Right cardiac atrium (tissue), 5 donors: ENCODE measurements at regions not wholly inside any gene's neighbourhood (a gene's known extent, or its start where the extent isn't known, plus 50 kb on each side); places are given as distances from the start of the nearest gene placed in this dataset.

Experiments used
- ATAC-seq, 2 donors: fragments of 200-7000 bp; cut with Tn5 transposase; one replicate each; pipeline versions ENCODE4 v1.8.0 to v1.9.1; 2020; ENCODE audit warnings: moderate library complexity in 2 of 2, mild to moderate bottlenecking in 1 of 2
- DNase-seq, 3 donors: peaks; one replicate each; pipeline ENCODE4 v3.0.0-alpha.2; 2020
- H3K27ac ChIP-seq: one replicate; pipeline ENCODE4 v1.5.1; 2013; ENCODE audit warnings: mild to moderate bottlenecking, low read length, control low read depth, moderate library complexity
- H3K27me3 ChIP-seq: one replicate; pipeline ENCODE4 v1.6.1; 2013; ENCODE audit not compliant: control insufficient read depth, insufficient read depth
- H3K4me1 ChIP-seq: one replicate; pipeline ENCODE4 v1.6.1; 2013; ENCODE audit warnings: low read length; ENCODE audit not compliant: control insufficient read depth, insufficient read depth
- H3K4me3 ChIP-seq: one replicate; pipeline ENCODE4 v1.5.1; 2013; ENCODE audit warnings: low read length, control low read depth
- H3K9me3 ChIP-seq: one replicate; pipeline ENCODE4 v1.6.1; 2013; ENCODE audit warnings: low read length; ENCODE audit not compliant: control insufficient read depth
- WGBS: extraction: QIAGEN DNeasy Blood & Tissue Kit; methylation state at CpG from one replicate; pipeline ENCODE4 v1.1.7; 2013; 5-methylcytosine and 5-hydroxymethylcytosine counted together
- intact Hi-C, 4 donors: fragments of 100-400 bp; cut with DNase I; formaldehyde crosslinking; loops; one replicate each; pipeline versions ENCODE4 v1.11.0 to v1.14.0; 2022 to 2023
- donor health status: healthy with polysubstance abuse.
- donor health status: DM: no; HTN: yes; CAD: no.
- donor health status: DM: no; HTN: no; CAD: no.
- donor health status: DM: no; HTN: yes; CAD: no; lungs with severe emphysema.
- donor health status: DM: yes; HTN: yes; CAD: no.

DNA sequence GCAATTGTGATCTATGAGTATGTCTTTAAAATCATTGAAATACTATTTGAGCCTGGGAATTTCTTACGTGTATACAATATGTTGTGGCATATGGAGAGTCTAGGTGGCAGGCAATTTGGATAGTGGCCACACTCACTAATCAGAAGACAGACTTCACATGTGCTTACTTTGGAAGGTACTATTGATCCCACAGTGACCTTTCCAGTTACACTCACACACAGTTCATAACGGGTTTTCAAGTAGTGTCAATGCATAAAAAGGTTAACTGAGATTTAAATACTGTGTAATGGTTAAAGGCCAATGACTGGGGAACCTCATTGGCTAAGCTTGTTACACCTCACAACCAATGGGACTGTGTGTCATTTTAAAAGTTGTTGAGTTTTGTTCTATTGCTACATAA is 783.2 kb downstream of the RPA4 start:
- Histone ChIP-seq H3K4me3 (no peak overlapping the region), H3K27me3 (no peaks in the 10 kb centered on the region), H3K9me3 (no peaks in the 10 kb centered on the region), H3K4me1 (no peaks in the 10 kb centered on the region), H3K27ac (no peak overlapping the region)
- 73% methylated on average over 2 of the region's 2 CpGs for WGBS
- intact Hi-C loops = no loop called here
- ATAC-seq = no peak
- DNase-seq = no peak

DNA sequence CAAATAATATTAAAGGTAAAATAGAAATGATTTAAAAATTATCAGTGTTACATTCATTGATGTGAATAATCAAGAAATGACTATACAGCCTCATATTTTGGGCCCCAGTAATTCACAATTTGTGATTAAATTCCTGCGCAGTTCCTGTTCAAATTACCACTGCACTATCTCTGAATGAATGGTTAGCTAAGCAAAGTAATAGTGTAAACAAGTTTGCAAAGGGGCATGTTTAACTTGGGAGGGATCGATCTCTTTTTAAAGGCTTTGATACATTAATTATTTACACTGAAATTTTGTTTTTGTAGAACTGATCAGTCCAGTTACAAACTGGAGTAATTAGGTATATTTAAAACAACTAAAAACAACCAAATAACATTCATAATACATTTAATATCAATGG is 784.4 kb downstream of the RPA4 start:
- DNase-seq (no peak), ATAC-seq (no peak)
- no peaks in the 10 kb centered on the region for H3K9me3 ChIP-seq
- intact Hi-C loops = no loop called here
- WGBS = 90% methylated on average over 2 of the region's 2 CpGs
- no peak overlapping the region for H3K4me3 ChIP-seq
- no peaks in the 10 kb centered on the region for H3K27me3 ChIP-seq
- no peak overlapping the region for H3K27ac ChIP-seq
- H3K4me1 ChIP-seq = no peaks in the 10 kb centered on the region

DNA sequence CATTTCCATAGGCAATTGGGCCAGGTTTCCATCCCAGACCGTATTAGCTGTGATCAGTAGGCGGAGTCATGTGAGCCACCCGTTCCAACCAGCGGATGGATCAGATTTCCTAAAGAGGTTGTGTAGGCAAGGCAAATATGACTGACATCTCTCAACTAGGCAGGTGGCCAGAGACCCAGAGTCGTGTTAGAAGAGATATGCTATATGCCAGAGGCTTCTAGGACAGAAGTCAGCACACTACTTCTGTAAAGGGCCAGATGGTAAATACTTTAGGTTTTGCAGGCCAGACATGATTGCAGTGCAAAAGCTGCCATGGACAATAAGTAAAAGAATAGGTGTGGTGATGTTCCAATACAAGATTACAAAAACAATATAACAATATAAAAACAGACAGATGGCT is 788.4 kb downstream of the RPA4 start:
- 61% methylated on average over 5 of the region's 5 CpGs for WGBS
- DNase-seq = no peak

DNA sequence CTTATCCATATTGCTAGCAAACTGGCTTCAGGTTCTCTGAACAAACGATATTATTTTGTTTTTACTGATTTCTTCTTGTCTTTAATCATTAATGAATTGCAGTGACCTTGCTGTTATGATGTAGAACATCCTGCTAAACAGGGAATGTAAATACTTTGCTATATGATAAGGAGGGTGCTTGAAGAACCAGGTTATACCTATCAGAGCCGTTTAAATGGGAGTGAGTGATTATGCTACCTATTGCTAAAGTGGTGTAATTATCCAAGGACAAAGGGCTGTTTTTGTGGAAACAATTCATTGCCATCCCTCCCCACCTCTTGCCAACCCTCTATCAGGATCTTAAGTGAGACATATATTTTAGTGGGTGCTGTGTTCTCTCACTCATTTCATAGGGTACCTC is 788.9 kb downstream of the RPA4 start:
- ATAC-seq = no peak
- Histone ChIP-seq H3K9me3 (no peaks in the 10 kb centered on the region), H3K4me1 (no peaks in the 10 kb centered on the region), H3K4me3 (no peak overlapping the region), H3K27ac (no peak overlapping the region), H3K27me3 (no peaks in the 10 kb centered on the region)
- intact Hi-C loops = no loop called here
- 90% methylated on average over 2 of the region's 2 CpGs for WGBS
- no peak for DNase-seq

More for the DNA sequence above, 788.4 kb downstream of the RPA4 start:
- no peak for ATAC-seq
- no peak overlapping the region for H3K27ac ChIP-seq
- no peaks in the 10 kb centered on the region for H3K27me3 ChIP-seq
- H3K9me3 ChIP-seq = no peaks in the 10 kb centered on the region
- H3K4me1 ChIP-seq = no peaks in the 10 kb centered on the region
- intact Hi-C loops = no loop called here
- H3K4me3 ChIP-seq = no peak overlapping the region

DNA sequence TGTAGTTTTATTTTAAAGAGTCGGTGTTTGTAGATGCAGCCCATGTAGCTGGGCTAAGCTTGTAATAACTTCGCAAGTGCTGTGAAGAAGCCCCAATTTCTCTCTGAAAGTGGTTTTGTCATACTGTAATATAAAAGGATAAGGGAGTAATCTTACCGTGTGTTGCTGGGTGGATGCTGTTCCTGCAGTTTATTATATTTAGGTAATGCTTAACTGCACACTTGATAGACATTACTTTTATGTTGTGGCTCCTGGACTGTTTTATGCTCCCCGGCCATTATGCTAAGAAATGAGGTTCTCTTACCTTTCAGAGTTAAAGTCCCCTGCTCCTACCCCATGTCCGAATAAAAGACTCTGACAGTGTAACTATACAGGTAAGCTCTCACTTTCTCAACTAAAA is 789.4 kb downstream of the RPA4 start:
- Histone ChIP-seq H3K27me3 (no peaks in the 10 kb centered on the region), H3K27ac (no peak overlapping the region), H3K4me1 (no peaks in the 10 kb centered on the region), H3K4me3 (no peak overlapping the region), H3K9me3 (no peaks in the 10 kb centered on the region)
- 89% methylated on average over 5 of the region's 5 CpGs for WGBS
- intact Hi-C loops = no loop called here
- DNase-seq (no peak), ATAC-seq (no peak)

DNA sequence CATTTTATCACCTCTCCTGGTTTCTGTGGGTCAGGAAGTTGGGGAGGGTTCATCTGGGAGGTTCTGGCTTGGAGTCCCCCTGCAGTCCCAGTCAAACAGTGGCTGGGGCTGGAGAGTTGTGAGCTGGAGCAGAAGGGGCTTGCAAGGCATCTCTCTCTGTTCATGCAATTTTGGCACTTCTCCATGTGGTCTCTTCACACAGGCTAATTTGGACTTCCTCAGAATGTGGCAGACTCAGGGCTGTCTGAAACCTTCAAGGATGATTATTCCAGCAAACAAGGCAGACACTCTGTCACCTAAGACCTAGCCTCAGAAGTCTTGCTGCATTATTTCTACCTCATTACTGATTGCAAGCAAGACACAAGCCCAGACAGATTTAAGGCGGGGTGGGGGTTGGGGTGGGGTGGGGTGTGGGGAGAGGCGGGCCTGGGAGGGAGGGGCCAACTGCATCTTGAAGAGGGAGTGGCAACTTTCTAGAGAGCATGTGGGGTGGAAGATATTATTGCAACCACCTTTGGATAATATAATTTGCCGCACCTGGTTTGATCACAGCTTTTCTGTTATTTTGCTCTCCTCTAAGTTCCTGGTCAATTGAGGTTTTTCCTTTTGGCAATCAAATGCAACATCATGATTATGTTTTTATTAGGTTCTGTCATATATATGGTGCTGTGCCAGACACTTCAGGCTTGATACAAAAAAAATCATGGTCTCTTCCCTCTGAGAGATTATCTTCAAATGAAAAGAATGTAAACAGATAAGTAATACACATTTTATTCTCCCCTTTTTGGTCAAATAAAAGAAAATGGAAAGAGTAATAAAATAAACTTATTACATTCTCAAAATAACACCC is 799.5 kb downstream of the RPA4 start:
- Histone ChIP-seq H3K9me3 (no peaks in the 10 kb centered on the region), H3K4me1 (no peaks in the 10 kb centered on the region), H3K27me3 (no peaks in the 10 kb centered on the region), H3K4me3 (no peak overlapping the region), H3K27ac (no peak overlapping the region)
- intact Hi-C loops = no loop called here
- DNase-seq (no peak), ATAC-seq (no peak)
- 77% methylated on average over 3 of the region's 3 CpGs for WGBS

DNA sequence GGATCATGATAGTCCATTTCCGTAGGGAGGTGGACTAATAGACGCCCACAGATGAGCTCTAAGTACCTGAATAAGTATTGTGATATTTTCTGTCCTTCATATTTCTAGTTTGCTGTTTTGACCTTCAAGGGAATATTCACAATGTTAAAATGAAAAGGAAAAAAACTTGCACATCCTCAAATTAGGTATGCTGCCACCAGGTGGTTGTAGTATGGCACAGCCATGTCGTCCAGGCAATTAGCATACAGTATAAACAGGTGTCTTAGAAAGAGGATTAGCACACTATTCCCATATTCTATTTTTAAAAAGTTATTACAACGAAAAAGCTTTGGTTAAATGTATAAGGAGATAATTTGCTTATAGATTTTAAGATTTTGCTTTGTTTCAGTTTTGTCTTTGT is 802.0 kb downstream of the RPA4 start:
- intact Hi-C loops = no loop called here
- Histone ChIP-seq H3K4me3 (no peak overlapping the region), H3K4me1 (no peaks in the 10 kb centered on the region), H3K27me3 (no peaks in the 10 kb centered on the region), H3K27ac (no peak overlapping the region), H3K9me3 (no peaks in the 10 kb centered on the region)
- ATAC-seq = no peak
- DNase-seq = peak in 1 of 3 donors; percentile 29
- WGBS = 60% methylated on average over 4 of the region's 4 CpGs

DNA sequence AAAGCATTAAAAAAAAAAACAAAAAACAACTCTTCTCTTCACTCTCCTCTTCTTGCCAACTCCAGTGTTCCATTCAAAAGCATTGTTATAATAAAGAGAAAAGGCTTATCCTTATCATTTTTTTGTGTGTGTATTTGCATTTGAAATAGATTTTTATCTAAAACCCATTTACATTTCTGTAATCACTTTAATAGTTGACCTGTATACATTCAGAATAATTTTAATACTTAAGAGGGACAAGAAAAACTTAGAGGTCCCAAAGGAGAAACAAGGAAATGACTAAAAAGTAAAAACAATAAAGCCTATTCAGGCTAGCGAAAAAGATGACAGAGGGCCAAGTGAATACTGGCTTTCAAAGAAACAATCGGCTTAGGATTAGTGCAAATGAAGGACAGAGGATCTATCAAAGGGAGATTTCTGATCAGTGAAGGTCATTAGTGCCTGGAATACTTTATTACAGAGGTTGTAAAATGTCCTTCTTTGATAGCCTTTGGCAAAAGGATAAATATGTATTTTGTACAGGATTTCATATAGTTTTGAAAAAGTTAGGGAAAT is 808.3 kb downstream of the RPA4 start:
- no peak for ATAC-seq

DNA sequence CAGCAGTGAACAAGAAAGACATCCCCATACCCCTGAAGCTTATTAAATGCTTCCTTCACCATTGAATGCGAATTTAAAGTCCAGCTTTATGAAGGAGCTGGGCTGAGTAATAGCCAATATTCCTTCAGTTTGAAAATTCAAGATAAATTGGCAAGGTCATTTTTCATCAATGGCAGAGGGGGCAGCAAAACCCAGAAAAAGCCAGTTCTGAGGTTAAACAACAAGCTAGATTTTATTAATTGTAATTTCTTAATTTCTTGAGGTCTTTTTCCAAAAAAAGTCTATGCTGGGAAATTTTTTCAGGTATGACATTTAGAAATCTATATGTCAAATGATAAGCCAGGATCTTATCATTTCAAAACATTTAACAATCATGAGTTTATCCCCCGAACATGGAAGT is 808.9 kb downstream of the RPA4 start:
- Histone ChIP-seq H3K4me3 (no peak overlapping the region), H3K27ac (no peak overlapping the region), H3K9me3 (no peaks in the 10 kb centered on the region), H3K4me1 (no peaks in the 10 kb centered on the region), H3K27me3 (no peaks in the 10 kb centered on the region)
- ATAC-seq = no peak
- DNase-seq = no peak
- WGBS = 94% methylated on average over 2 of the region's 2 CpGs
- intact Hi-C loops = no loop called here

More for the DNA sequence above, 808.3 kb downstream of the RPA4 start:
- intact Hi-C loops = no loop called here
- DNase-seq = no peak
- no peaks in the 10 kb centered on the region for H3K9me3 ChIP-seq
- WGBS = 35% methylated on average over 2 of the region's 2 CpGs
- H3K27ac ChIP-seq = no peak overlapping the region
- H3K4me1 ChIP-seq = no peaks in the 10 kb centered on the region
- no peak overlapping the region for H3K4me3 ChIP-seq
- H3K27me3 ChIP-seq = no peaks in the 10 kb centered on the region

DNA sequence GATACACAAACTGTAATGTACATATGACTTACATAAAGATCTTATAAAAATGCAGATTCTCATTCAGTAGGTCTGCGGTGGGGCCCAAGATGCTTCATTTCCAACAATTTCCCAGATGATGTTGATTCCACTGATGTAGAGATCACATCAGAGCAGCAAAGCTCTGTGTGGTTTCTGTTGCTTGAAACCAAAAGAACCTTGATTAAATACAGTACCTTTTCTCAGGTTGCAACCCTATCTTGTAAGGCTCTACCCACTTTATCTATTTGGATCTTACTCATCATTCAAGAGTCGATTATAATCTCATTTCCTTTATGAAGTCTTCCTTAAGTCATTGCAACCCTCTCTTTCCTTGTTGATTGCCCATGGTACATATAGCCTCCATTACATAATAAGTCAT is 816.8 kb downstream of the RPA4 start:
- Histone ChIP-seq H3K27ac (no peak overlapping the region), H3K9me3 (no peaks in the 10 kb centered on the region), H3K4me1 (no peaks in the 10 kb centered on the region), H3K4me3 (no peak overlapping the region), H3K27me3 (no peaks in the 10 kb centered on the region)
- ATAC-seq (no peak), DNase-seq (no peak)
- 82% methylated on average over 2 of the region's 2 CpGs for WGBS
- intact Hi-C loops = no loop called here

DNA sequence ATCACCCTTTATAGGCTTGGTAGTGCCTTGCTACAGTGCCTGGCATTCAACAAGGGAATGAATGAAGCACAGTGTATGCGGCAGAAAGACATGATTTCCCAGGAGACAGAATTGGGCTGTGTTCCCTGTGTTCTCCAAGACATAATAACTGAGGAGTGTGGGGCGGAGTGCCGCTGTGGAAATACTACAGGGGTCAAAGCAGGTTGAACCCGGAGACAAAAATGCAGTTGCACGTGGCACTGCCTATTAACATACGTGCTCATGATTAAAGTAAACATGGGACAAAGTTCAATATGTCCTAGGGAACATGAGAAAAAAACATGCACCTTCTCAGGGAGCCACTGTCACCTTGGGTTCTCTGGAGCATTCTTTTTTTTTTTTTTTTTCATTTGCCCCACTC is 820.8 kb downstream of the RPA4 start:
- no peak for ATAC-seq
- Histone ChIP-seq H3K4me3 (no peak overlapping the region), H3K27ac (no peak overlapping the region), H3K27me3 (no peaks in the 10 kb centered on the region), H3K9me3 (no peaks in the 10 kb centered on the region), H3K4me1 (no peaks in the 10 kb centered on the region)
- 89% methylated on average over 6 of the region's 6 CpGs for WGBS
- intact Hi-C loops = no loop called here
- no peak for DNase-seq
